ENCODE measurements at regions not wholly inside any gene's neighbourhood (a gene's known extent, or its start where the extent isn't known, plus 50 kb on each side); places are given as distances from the start of the nearest gene placed in this dataset.

GRCh38 chr6:40169878-40170277 lies 235.6 kb upstream of the MOCS1 start:
- H2BK5ac ChIP-seq (ENCODE audit: low read depth, low read length, poor library complexity, severe bottlenecking), result no peak overlapping the region
- H3K4me1 ChIP-seq (ENCODE audit: control insufficient read depth, insufficient read depth, low read length), result no peaks in the 10 kb centered on the region
- in situ Hi-C loops (cut with MboI; ENCODE audit: low sequenced_read_pairs) (no loop called here), dilution Hi-C loops (cut with HindIII; ENCODE audit: low sequenced_read_pairs, unreplicated experiment) (no loop called here), intact Hi-C loops (cut with micrococcal nuclease) (no loop called here)
- ChIA-PET CTCF (no interaction called here), POLR2A (ENCODE audit: unreplicated experiment) (no interaction called here)
- no peak overlapping the region for H3K23ac ChIP-seq (ENCODE audit: low read depth, low read length)
- BruUV-seq (replicated peaks), result no TSS peak
- H2BK120ac ChIP-seq (ENCODE audit: low read depth, low read length), result no peak overlapping the region
- H3K14ac ChIP-seq (replicated peaks; ENCODE audit: low read depth, low read length), result no peak overlapping the region
- no peak overlapping the region for H4K8ac ChIP-seq (ENCODE audit: low read depth in 2 of 2, low read length in 2 of 2)
- H2AK9ac ChIP-seq (replicated peaks; ENCODE audit: low read depth, low read length, poor library complexity), result no peak overlapping the region
- 20% methylated on average over 4 of the region's 7 CpGs; no CpG with 5 or more reads in 1 of the 2 experiments for WGBS, 2 experiments (ENCODE audit: extremely low coverage in 2 of 2, insufficient read length in 1 of 2)
- no peak overlapping the region for H4K91ac ChIP-seq (ENCODE audit: insufficient read depth, low read depth, low read length)
- no peak for ATAC-seq (ENCODE audit: low read depth)
- no peak overlapping the region for H3K4me2 ChIP-seq (ENCODE audit: low read depth, low read length)
- no peak overlapping the region for H2AK5ac ChIP-seq (ENCODE audit: low read depth, low read length)
- no peaks in the 10 kb centered on the region for H3K27me3 ChIP-seq (ENCODE audit: control insufficient read depth, insufficient read depth, low read length)
- H3K4me3 ChIP-seq (ENCODE audit: insufficient read depth, low read depth, low read length), result no peak overlapping the region
- H3K9ac ChIP-seq (ENCODE audit: low read depth, low read length), result no peak overlapping the region
- H3K18ac ChIP-seq (ENCODE audit: low read depth, low read length), result no peak overlapping the region
- no peak overlapping the region for H3K27ac ChIP-seq (ENCODE audit: insufficient read depth, low read length)
- no peak overlapping the region for H2AFZ ChIP-seq (replicated peaks; ENCODE audit: low read length, poor library complexity)
- H3K4ac ChIP-seq (ENCODE audit: low read depth, low read length), result no peak overlapping the region
- no peaks in the 10 kb centered on the region for H3K9me1 ChIP-seq (ENCODE audit: insufficient read depth, low read length)
- no peak overlapping the region for H3K56ac ChIP-seq (ENCODE audit: extremely low read depth, insufficient read depth, low read length)
- H2BK15ac ChIP-seq (ENCODE audit: low read depth, low read length), result no peak overlapping the region
- H3K79me1 ChIP-seq (ENCODE audit: low read depth in 1 of 2, low read length in 2 of 2), result no peaks in the 10 kb centered on the region
- H3K36me3 ChIP-seq (ENCODE audit: control insufficient read depth, insufficient read depth, low read length), result no peaks in the 10 kb centered on the region
- H2BK20ac ChIP-seq (ENCODE audit: low read depth, low read length), result no peak overlapping the region
- no peaks in the 10 kb centered on the region for H4K20me1 ChIP-seq (ENCODE audit: insufficient read depth, low read length)
- TF ChIP-seq CHD1 (IDR thresholded peaks at IDR 0.05; ENCODE audit: low read depth, low read length) (no peak), RFX5 (IDR thresholded peaks at IDR 0.05; ENCODE audit: low read depth, low read length) (no peak), FOS (IDR thresholded peaks at IDR 0.05; ENCODE audit: low read depth, low read length) (no peak), CTCF (conservative IDR thresholded peaks at IDR 0.05; ENCODE audit: low read depth, low read length) (no peak), RAD21 (IDR thresholded peaks at IDR 0.05; ENCODE audit: low read length) (no peak), MXI1 (IDR thresholded peaks at IDR 0.05; ENCODE audit: borderline replicate concordance, low read depth, low read length) (no peak), RCOR1 (IDR thresholded peaks at IDR 0.05; ENCODE audit: insufficient replicate concordance, low read length) (no peak)
- TF ChIP-seq, protein P1, sequence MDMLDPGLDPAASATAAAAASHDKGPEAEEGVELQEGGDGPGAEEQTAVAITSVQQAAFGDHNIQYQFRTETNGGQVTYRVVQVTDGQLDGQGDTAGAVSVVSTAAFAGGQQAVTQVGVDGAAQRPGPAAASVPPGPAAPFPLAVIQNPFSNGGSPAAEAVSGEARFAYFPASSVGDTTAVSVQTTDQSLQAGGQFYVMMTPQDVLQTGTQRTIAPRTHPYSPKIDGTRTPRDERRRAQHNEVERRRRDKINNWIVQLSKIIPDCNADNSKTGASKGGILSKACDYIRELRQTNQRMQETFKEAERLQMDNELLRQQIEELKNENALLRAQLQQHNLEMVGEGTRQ (IDR thresholded peaks at IDR 0.05; ENCODE audit: low read depth, low read length), result no peak
- no peak for DNase-seq
- H3K9me3 ChIP-seq (ENCODE audit: control insufficient read depth, insufficient read depth, low read length), result no peaks in the 10 kb centered on the region; the same call in 1 of the 2 replicates
- H4K5ac ChIP-seq (ENCODE audit: low read depth, low read length), result no peak overlapping the region

Measured in IMR-90 (cell line).